ENCODE measurements at regions not wholly inside any gene's neighbourhood (a gene's known extent, or its start where the extent isn't known, plus 50 kb on each side); places are given as distances from the start of the nearest gene placed in this dataset.

DNA sequence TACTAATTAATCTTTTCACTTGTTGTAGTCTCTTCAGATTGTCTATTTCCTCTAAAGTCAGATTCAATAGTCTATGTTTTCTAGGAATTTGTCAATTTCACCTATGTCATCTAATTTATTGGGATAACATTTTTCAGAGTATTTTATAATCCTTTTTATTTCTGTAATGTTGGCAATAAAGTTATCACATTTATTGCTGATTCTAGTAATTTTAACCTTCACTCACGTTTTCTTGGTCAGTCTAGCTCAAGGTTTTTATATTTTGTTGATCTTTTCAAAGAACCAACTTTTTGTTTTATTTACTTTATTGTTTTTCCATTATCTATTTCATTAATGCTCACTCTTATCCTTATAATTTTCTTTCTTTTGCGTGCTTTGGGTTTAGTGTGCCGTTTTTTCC is 97.9 kb upstream of the GNG12 start:
- TF ChIP-seq POLR2A (IDR thresholded peaks at IDR 0.05) (no peak), CTCF (IDR thresholded peaks at IDR 0.05) (no peak)

Measured in esophagus squamous epithelium (tissue), 4 donors.